ENCODE measurements at regions not wholly inside any gene's neighbourhood (a gene's known extent, or its start where the extent isn't known, plus 50 kb on each side); places are given as distances from the start of the nearest gene placed in this dataset.
"Not testable (repeated sequence)": the region's sequence is repeated elsewhere in the genome, so short reads cannot be mapped to it uniquely, and the experiment has no call there.

DNA sequence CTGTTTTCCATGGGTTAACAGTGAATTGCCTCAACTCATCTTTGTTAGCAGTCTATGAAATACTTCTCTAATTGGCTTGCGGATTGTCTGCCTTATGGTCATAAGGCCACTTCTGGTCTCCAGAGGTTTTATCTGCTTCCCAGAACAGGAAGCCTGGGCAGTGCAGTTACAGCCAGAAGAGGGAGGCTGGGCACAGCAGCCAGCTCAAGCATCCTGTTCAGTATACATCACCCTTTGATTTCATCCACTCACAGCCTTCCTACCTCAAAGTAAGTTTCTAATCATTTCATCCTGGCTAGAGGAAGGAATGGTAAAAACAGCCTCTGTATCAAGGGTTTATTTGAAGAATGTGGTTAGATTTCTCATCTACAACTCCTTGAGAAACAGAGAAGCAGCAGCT is 311.5 kb upstream of the DEPDC1 start:
- Histone ChIP-seq H3K4me1 (ENCODE audit: low read depth) (no peaks in the 10 kb centered on the region), H3K4me3 (no peak overlapping the region), H3K9me3 (no peaks in the 10 kb centered on the region), H3K36me3 (ENCODE audit: low read depth) (no peaks in the 10 kb centered on the region)
- no peak for ATAC-seq
- intact Hi-C loops (cut with DNase I, micrococcal nuclease), result no loop called here
- TF ChIP-seq, protein P1, sequence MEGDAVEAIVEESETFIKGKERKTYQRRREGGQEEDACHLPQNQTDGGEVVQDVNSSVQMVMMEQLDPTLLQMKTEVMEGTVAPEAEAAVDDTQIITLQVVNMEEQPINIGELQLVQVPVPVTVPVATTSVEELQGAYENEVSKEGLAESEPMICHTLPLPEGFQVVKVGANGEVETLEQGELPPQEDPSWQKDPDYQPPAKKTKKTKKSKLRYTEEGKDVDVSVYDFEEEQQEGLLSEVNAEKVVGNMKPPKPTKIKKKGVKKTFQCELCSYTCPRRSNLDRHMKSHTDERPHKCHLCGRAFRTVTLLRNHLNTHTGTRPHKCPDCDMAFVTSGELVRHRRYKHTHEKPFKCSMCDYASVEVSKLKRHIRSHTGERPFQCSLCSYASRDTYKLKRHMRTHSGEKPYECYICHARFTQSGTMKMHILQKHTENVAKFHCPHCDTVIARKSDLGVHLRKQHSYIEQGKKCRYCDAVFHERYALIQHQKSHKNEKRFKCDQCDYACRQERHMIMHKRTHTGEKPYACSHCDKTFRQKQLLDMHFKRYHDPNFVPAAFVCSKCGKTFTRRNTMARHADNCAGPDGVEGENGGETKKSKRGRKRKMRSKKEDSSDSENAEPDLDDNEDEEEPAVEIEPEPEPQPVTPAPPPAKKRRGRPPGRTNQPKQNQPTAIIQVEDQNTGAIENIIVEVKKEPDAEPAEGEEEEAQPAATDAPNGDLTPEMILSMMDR (IDR thresholded peaks at IDR 0.05), result no peak
- no peak for DNase-seq

DNA sequence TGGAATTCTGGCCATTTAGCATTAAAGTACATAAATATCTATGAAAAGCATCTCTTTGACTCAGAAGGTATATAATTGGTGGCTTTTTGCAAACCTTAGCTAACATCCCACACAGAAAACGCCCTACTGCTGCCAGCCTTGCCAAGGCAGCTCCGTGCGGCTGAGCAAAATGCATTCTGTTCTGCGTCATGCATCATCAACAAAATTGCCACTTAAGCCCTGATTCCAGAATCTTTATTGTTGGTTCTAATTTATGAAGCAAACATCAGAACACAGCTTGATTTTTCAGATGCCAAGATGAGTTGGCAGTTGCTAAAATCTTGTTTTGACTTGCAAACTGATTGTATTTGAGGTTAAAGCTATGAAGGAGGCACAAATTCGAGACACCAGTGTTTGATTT is 314.9 kb upstream of the DEPDC1 start:
- ATAC-seq (no peak), DNase-seq (no peak)
- intact Hi-C loops (cut with DNase I, micrococcal nuclease), result no loop called here
- Histone ChIP-seq H3K36me3 (ENCODE audit: low read depth) (no peaks in the 10 kb centered on the region), H3K9me3 (no peaks in the 10 kb centered on the region), H3K4me3 (no peak overlapping the region), H3K4me1 (ENCODE audit: low read depth) (no peaks in the 10 kb centered on the region)
- TF ChIP-seq, protein P1 (IDR thresholded peaks at IDR 0.05), result no peak

DNA sequence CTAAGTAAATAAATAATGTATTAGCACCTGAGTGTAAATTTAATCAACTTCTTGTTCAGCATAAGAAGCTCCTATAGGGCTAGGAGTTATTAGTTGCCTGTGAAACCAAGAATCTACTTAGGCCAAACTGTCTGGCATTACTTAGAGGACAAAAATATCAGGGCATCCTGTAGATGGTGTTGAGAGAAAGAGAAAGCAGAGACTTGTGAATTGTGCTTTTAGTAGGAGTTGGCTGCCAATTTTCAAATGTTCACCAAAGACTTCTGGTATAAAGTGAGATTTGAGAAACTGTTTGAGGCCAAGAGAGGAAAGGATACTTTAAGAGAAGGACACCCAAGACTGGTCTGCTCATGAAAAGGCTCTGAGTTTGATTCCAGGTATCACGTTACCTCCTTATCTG is 315.5 kb upstream of the DEPDC1 start:
- Histone ChIP-seq H3K9me3 (no peaks in the 10 kb centered on the region), H3K4me1 (ENCODE audit: low read depth) (no peaks in the 10 kb centered on the region), H3K36me3 (ENCODE audit: low read depth) (no peaks in the 10 kb centered on the region), H3K4me3 (no peak overlapping the region)
- no peak for DNase-seq
- intact Hi-C loops (cut with DNase I, micrococcal nuclease), result no loop called here
- TF ChIP-seq, protein P1 (IDR thresholded peaks at IDR 0.05), result no peak
- ATAC-seq, result no peak

DNA sequence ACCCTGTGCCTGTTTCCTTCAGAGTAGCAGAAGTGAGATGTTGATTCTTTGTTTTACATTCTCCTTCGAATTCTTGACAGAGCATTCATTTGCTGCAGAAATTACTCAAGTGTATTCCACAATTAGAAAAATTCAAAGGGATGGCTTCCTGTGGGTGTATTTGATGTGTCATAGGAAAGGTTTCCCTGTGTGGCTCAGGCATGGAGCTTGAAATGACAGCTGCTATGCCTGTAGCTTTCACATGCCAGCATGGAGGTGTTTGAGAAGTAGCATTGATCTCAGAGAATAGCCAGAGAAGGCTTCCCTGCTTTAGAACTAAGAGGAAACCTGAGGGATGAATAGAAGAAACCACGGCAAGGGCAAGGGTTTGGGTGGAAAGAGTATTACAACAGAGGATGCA is 317.2 kb upstream of the DEPDC1 start:
- ATAC-seq (no peak), DNase-seq (no peak)
- TF ChIP-seq, protein P1 (IDR thresholded peaks at IDR 0.05), result no peak
- Histone ChIP-seq H3K9me3 (peaks cover 4% of the 10 kb centered on the region), H3K4me1 (ENCODE audit: low read depth) (no peaks in the 10 kb centered on the region), H3K36me3 (ENCODE audit: low read depth) (no peaks in the 10 kb centered on the region), H3K4me3 (no peak overlapping the region)
- intact Hi-C loops (cut with DNase I, micrococcal nuclease), result no loop called here

DNA sequence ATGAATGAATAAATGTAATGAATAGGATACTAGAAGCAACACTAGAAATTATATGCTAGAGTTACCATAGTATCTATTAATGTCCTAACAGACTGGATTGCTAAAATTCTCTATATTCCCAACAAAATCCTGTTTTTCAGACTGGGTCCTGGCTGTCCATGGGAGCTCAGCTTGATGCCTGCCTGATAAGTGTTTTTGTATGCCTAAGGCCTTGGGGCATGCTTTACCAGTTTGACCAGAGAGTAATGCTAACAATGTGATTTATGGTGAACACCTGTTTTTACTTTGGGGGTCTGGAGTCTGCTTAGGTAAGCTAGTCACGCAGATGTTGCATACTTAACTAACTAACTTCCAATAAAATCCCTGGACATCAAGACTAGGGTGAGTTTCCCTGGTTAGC is 318.8 kb upstream of the DEPDC1 start:
- Histone ChIP-seq H3K36me3 (ENCODE audit: low read depth) (no peaks in the 10 kb centered on the region), H3K4me3 (no peak overlapping the region), H3K4me1 (ENCODE audit: low read depth) (no peaks in the 10 kb centered on the region), H3K9me3 (peaks cover 4% of the 10 kb centered on the region)
- DNase-seq (no peak), ATAC-seq (no peak)
- TF ChIP-seq, protein P1 (IDR thresholded peaks at IDR 0.05), result no peak
- intact Hi-C loops (cut with DNase I, micrococcal nuclease), result no loop called here

DNA sequence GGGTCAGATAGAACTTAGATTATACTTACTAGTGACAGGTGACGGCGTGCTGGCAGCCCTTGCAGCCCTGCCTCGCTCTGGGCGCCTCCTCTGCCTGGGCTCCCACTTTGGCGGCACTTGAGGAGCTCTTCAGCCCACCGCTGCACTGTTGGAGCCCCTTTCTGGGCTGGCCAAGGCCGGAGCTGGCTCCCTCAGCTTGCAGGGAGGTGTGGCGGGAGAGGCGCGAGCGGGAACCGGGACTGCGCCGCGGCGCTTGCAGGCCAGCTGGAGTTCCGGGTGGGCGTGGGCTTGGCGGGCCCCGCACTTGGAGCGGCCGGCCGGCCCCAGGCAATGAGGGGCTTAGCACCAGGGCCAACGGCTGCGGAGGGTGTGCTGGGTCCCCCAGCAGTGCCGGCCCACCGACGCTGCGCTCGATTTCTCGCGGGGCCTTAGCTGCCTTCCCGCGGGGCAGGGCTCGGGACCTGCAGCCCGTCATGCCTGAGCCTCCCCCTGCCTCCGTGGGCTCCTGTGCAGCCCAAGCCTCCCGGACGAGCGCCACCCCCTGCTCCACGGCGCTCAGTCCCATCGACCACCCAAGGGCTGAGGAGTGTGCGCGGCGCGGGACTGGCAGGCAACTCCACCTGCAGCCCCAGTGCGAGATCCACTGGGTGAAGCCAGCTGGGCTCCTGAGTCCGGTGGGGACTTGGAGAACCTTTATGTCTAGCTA is 320.8 kb upstream of the DEPDC1 start:
- H3K4me1 ChIP-seq (ENCODE audit: low read depth); ATAC-seq; H3K9me3 ChIP-seq; intact Hi-C loops (cut with DNase I, micrococcal nuclease); H3K4me3 ChIP-seq; H3K36me3 ChIP-seq (ENCODE audit: low read depth): not testable (repeated sequence)
- peak in 1 of 3 donors; percentile 12 for DNase-seq

Data from mucosa of descending colon (tissue), 3 donors.